RPMI7951 (cell line): ENCODE measurements at regions not wholly inside any gene's neighbourhood (a gene's known extent, or its start where the extent isn't known, plus 50 kb on each side); places are given as distances from the start of the nearest gene placed in this dataset.
"Not testable (repeated sequence)": the region's sequence is repeated elsewhere in the genome, so short reads cannot be mapped to it uniquely, and the experiment has no call there.

Experiments used
- DNase-seq: peaks from one replicate; pipeline ENCODE4 v3.0.0-alpha.2; 2012; ENCODE audit warnings: low read depth

DNA sequence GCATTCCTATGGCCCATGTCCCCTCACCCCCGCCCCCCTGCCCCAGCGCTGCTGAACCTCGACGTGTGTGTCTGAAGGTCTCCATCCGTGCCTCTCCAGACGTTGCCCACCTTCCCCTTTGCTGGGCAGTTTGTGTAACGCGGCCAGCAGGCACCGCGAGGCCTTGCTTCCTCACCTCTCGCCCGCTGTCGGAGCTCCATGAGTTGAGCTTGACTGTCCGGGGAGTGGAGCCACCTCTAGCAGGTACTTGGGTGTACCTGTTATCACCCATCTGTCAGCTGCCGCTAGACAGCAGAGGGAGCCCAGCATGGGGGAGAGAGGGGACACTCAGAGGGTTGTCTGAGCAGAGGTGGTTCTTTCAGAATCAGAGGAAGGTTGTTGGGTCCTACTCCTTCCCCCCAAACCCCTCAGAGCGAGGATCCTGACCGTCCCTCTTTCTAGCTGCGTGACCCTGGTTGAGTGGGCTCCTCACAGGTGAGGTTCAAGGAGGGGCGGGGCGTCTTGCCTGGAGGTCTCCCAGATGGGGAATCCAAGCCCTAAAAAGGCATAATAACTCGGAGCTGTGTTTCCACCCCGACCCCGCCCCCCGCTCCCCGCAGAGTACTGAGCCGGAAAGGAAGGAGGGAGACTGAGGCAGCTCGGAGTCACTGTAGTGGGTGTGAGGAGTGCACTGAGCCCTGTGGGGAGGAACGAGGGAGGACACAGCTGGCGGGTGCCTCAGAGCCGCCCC is 184.7 kb downstream of the C9orf50 start:
- DNase-seq = no peak

DNA sequence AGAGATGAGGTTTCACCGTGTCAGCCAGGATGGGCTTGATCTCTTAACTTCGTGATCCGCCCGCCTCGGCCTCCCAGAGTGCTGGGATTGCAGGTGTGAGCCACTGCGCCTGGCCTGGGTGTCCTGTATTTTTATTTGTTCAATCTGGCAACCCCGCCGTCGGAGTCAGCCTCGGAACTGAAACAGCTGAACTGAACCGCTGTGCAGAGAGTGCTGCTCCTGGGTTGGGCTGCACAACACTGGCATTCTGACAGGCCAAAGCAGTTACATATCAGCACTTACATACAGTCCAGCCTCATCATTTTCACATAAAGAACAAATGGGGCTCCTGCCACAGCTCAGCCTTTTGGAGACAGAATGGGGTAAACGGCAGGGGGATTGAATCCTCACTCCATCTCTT is 185.6 kb downstream of the C9orf50 start:
- DNase-seq = no peak

DNA sequence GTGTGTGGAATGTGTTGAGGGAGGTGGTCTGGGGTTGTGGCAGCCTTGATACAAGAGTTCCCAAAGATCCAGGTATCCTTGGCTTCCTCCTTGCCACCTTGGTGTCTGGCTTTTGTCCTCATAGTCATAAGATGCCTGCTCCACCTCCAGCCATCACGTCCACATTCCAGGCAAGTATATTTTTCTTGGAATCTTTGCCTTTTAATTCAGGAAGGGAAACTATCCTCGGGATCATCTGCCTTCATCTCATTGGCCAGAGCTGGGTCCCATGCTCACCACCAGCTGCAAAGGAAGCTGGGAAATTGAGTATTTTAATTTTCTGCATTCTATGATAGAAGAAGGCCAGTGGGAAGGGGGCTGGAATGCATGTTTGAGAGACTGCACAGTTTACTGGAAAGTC is 186.7 kb downstream of the C9orf50 start:
- no peak for DNase-seq

DNA sequence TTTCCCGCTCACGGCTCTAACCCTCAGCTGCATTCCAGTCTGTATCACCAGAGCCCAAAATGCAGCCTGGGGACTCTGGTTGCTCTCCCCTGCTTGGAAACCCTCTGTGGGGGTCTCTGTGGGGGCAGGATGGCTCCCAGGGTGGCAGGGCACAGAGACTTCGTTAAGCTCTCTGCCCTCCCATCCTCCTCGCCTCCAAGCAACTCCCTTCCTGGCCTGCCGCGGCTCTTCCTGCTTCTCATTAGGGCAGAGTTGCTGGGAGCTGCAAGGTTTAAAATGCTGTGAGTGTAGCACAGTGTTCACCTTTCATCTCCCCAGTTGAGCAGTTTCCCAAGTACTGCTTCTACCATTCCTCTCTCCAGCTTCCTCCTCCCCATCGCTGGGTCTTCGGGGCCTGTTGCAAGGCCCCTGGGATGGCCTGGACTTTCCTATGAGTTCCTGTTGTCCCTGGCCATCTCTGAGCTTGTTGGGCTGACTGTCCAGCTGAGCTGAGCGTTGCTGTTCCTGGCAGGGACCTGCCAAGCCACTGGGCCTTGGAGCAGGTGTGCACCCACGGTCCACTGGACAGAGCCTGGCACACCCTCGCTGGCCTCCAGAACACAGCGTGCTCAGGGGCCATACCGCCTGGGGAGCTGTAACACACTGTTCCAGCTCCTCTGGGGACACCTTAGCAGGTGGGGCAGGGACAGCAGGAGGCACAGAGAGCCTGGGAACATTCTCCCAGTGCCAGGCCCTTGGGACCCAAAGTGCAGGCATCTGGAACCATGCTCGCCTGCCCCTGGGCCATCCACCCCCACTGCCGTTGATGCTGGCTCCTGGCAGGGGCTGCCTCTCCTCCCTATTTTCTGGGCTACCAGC is 188.4 kb downstream of the C9orf50 start:
- no peak for DNase-seq

DNA sequence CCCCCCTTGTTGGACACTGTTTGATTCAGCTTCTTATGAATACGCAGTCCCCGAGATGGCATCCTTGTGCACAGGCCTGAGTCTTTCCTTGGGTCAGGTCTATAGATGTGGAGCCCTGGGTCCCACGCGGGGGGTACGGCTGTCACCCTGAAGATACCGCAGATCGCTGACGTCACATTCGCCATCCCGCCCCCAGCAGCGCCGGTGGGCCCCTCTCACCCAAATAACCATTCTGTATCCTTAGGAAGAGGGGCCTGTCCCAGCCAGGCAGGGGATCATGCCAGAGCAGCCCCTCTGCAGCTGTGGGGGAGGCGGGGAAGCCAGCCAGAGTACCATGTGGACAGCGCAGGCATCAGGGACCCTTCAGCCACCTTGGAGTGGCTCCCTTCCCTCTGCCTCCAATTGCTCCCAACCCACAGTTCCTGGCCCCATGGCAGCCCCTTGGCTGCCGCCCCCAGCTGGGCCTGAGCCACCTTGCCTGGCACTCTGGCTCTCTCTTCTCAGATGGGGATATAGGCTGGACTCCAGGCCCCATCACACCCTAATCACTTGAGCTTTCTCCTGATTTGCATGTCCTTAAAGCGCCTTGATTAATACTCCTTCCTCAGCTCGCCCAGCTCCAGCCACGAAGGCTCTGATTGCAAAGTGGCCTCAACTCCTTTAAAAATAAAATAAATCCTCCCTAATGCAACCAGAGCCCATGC is 189.8 kb downstream of the C9orf50 start:
- DNase-seq = no peak

DNA sequence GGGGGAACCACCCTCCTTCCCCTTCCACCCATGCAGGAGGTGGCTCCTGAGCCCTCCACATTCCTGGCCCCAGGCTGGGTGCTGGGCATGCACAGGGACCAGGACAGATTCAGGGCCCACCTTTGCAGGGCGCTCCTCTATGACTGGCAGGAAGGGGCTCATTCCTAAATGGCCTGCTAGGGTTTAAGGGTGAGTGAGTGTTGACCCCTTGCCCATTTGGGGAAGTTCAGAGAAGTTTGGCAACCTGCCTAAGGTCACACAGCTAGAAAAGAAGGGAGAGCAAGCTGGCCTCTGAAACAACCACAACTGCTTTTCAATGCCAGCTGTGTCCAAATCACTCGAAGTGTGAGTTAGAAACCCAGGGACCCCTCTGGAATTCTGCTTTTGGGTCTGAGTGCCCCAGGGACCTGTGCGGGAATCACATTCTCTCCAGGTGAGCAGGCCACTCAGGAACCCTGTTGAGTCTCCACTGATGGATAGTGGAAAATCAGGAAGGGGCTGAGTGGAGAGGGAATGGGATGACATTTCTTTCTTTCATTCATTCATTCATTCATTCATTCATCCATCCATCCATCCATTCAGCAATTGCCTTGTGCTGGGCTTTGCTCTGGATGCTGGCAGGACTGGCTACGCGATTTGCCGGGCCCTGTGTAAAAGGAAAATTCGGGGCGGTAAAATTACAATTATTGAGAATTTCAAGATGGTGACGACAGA is 191.9 kb downstream of the C9orf50 start:
- no peak for DNase-seq

DNA sequence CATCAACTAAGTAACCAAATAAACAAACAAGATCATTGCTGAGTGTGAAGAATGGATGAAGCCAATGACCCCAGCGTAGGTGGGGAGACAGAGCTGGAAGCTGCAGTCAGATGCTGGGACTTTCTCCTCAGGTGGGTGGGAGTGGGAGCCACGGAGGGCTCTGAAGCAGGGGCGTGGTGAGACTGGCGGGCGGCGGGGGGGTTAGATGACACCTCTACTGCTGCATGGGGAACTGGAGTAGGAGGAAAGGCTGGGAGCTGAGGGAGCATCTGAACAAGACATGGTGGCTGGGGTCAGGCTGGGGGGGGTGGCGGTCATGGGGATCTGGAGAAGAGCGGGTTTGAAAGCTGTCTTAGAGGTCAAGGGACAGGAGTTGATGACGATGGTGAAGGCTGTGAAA is 193.8 kb downstream of the C9orf50 start:
- DNase-seq = no peak

DNA sequence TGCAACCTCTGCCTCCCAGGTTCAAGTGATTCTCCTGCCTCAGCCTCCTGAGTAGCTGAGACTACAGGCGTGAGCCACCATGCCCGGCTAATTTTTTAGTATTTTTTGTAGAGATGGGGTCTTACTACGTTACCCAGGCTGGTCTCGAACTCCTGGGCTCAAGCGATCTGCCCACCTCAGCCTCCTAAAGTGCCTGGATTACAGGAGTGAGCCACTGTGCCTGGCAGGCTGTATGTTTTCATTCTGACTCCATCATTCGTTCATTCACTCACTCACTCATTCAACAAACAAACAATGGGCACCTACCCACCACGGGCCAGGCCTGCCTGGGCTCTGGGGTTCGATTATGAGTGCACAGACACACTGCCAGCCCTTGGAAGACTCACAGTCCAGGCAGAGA is 197.1 kb downstream of the C9orf50 start:
- DNase-seq = not testable (repeated sequence)

DNA sequence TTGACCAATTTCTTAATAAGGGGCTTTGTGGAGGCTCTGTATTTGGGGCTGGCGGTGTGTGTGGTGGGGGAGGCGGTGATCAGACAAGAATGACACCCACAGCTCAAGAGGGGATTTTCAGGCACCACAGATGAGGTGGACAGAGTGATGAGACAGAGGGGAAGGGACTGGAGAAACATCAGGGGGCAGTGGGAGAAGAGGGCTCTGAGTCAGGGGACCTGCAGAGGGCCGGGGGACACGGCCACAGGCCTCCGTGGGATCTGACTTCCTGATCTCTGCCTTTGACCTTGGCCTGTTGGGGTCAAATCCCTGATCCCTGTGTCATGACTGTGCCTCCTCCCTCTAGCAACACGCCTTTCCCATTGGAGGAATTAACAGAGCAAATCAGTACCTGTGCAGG is 197.7 kb downstream of the C9orf50 start:
- DNase-seq = no peak

DNA sequence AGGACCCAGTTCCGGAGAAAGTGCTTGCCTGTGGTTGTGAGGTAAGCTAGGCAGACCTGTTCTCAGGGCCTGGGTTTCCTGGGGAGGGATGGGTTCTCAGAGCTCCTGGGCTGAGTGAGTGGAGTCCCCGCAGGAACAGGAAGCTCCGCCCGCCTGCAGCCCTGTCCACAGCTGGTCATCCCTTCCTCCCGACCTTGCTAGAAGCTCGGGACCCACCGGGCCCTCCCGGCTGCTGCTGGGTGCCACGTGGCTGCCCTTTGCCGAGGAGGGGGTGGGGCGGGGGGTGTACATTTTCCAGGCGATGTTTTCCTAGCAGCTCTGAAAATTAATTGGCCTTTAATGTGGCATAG is 198.1 kb downstream of the C9orf50 start:
- DNase-seq = no peak

DNA sequence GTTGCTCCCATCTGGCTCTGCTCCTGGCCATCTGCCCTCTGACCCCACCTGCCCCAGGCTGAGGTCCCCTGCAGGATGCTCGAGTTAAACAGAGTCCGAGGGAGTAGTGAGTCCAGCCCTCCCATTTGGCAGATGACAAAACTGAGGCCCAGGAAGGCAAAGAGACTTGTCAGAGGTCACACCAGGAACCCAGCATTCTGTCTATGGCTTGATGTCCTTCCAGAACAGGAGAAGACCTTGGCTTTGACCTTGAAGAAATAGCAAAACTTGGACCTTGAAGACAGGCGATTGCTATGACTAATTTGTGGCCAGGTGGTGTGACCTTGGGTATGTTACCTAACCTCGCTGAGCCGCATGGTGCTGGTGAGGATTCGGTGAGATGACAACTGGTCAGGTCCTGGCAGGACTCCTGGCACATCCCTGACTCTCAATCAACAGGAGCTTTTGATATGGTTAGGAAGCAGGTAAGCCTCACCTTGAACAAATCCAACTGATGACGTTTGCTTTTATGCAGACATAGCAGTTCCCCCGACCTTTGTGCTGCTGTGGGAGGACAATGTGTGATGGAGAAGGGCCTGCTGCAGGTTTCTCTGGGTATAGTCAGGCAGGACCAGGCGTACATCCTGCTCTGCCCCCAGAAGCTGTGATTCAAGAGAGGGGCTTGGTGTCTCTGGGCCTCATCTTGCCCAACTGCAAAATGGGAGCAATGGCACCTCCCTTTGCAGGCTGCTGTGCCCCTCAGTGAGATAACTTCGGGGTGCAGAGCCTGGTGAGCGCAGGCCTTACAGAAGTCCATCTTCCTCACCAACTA is 198.7 kb downstream of the C9orf50 start:
- DNase-seq = no peak

DNA sequence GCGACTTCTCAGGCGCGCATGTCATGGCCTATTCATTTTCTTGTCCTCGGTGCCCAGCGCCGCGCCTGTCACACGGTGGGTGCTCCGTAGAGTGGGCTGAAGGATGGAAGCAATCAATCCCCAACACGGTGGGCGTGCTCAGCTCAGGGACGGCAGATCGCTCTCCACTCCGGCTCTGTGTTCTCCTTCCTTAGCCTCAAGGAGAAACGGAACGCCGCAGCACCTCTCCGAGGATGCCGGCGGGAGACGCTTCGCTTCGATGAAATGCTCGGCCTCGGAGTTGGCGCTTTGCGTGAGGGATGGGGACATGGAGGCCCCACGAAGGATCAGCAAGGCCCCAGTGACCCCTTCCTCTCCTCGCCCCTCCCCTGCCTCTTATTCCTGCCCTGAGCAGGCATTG is 199.5 kb downstream of the C9orf50 start:
- DNase-seq = no peak

DNA sequence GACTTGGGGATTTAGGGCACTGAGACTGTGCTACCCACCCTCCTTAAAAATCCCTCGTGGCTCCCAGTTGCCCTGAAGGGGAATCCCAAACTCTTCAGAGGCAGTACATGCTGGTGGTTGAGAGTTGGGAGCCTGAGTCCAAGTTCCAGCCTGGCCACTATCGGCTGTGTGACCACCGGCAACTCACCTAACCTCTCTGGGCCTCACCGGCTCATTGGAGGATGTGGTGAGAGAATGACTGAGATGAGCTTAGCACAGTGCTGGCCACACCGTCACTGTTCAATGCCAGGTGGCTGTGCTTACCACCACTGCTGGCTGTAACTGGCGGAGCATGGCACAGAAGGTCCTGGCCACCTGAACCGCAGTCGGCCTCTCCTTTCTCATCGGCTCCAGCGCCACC is 200.2 kb downstream of the C9orf50 start:
- no peak for DNase-seq

DNA sequence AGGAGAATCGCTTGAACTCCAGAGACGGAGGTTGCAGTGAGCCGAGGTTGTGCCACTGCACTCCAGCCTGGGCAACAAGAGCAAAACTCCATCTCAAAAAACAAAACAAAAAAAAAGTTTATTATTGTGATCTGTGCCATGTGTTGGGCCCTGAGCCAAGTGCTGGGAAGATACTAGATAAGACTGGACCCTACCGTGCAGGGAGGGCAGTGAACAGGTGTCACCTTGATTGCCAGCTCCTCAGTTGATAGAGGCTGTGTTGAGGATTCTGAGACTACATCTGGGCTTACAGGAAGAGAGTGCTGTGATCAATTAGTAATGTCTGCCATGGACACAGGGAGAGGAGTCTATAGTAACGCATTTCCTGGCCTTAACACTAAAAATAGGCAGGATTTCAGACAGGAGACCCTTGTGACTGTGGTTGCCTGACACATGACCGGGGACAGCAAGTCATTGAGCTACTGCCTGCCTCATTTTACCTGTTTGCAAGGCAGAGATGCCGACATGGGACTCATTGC is 201.5 kb downstream of the C9orf50 start:
- no peak for DNase-seq

DNA sequence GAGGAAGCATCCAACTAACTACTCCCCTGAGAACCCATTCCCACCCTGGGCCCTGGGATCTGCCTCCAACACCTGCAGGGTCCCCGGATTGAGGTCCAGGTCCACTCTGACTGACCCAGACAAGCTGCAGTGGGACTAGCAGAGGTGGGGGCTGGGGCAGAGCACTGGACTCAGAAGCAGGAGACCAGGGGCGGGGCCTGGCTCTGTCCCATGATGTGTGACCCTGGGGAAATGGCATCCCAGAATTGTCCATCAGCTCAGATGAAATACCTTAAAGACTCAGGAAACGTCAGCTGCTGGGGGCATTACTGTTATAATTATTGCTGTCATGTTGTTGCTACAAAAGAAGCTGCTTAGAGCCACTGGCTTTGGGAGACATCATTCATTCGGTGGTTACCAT is 202.4 kb downstream of the C9orf50 start:
- no peak for DNase-seq

DNA sequence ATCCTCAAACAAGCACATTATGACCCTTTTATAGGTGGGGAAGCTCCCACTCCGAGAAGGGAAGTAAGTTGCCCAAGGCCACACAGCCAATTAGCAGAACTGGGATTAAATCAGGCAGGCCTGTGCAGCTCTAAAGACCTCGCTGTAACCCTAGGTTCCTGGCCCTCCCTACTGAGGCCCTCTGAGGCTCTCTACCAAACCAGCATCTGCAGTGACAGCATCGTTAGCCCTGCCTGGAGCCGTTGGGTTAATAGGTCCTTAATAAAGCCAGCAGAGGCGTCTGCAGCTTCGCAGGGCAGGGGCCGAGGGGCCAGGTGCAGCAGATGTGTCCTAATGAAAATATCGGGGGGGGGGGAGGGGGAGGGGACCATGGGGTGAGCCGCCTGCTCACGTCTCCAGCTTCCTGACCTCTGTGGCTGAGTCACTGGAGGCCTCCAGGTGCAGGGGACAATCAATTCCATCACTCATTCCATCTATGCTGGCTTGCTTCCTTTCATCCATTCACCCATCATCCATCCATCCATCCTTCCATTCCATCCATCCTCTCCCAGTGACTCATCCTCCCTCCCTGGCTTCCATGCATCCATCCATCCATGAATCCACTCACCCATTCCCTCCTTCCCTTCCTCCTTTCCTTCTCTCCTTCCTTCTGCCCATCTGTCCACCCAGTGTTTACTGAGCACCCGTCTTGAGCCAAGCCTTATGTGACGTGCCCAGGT is 203.9 kb downstream of the C9orf50 start:
- DNase-seq = no peak

DNA sequence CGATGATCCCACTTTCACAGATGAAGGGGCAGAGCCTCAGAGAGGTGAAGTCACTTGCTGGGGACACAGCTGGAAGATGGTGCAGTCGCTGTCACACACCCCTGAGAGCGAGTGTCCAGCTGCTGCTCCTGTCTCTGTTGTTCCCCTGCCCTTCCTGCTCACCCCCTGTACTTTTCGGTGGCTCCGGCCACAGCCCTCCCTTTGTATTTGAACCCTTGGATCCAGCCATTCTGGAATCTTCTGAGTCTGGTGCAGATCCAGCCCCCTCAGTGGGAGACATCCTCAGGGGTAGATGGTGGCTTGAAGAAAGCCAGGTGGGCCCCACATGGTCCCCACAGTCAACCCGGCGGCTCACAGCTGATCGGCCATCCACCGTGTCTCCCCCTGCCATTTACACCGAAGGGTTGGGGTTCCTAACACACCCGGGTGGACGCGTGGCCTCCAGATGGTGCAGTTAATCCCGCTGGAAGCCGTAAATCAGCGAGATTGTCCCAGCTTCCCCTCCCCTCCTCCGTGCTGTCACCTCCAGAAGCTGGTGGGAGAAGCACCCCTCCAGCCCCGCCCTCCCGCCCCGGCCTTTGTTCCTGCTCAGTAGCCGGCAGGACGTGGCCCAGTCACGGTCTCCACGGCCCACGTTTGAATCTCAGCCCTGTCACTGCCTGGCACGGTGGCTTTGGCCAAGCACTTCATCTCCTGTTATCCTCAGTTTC is 204.8 kb downstream of the C9orf50 start:
- no peak for DNase-seq

DNA sequence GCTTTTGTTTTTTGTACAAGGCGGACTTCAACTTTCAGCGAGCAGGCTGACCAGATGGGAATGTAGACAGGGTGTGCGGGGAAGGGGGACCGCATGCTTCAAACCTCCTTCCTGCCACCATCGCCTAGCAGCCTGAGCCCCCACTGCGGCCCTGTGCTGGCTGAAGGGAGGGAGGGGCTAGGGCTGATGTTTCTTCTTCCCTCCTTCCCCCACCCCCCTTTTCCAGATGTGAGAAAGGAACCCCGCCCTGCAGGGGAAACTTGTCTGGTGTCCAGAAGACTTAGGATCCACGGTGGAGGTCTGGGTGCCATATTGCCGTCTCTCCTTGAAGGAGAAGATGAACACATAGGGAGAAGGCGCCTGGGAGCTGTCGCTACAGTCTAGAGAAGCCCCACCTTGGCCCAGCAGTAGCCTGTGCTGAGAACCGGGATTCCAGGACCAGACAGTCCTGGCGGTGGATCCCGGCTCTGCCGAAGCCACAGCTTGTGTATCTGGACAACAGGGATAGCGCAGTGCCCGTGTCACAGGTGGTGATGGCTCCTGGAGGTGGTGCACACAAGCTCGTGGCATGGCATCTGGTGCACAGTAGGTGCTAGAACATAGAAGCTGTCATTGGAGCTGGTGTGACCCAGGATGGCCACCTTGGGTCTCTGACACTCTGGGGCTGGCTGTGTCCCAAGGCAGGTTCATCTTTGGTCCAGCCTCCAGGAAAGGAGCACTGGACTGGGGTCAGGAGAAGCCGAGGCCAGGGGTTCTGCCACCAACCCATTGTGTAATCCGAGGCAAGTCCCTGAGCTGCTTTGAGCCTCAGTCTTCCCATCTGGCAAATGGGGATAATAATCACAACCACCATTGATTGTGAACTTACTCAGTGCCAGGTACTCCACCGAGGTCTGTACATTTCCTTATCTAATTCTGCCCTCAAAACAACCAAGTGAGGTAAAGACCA is 205.6 kb downstream of the C9orf50 start:
- no peak for DNase-seq
